GM12878 (cell line): ENCODE measurements at regions not wholly inside any gene's neighbourhood (a gene's known extent, or its start where the extent isn't known, plus 50 kb on each side); places are given as distances from the start of the nearest gene placed in this dataset.

Experiments used
- ATAC-seq: fragments of 200-7000 bp; cut with Tn5 transposase; 3 replicates; pipeline ENCODE4 v1.9.1; 2020; ENCODE audit warnings: mild to moderate bottlenecking, moderate library complexity
- BruUV-seq: library from RNA; stranded (reverse); fragments of 400-500 nt; replicated peaks from 2 replicates; lab custom pipeline; 2021; lab: Mats Ljungman, UMichigan
- CTCF ChIA-PET: fragments of 300-600 bp; sonication (Branson Sonifier 250); formaldehyde crosslinking; extraction: SDS; loops from one replicate; lab custom pipeline; 2021; ENCODE audit warnings: inconsistent platforms; lab: Yijun Ruan, JAX
- POLR2A ChIA-PET: fragments of 350-600 bp; formaldehyde crosslinking; extraction: SDS; loops from one replicate; lab custom pipeline; 2021; ENCODE audit warnings: inconsistent platforms; lab: Charles Lee
- RAD21 ChIA-PET: fragments of 300-600 bp; sonication (Branson Sonifier 250); formaldehyde crosslinking; loops from one replicate; lab custom pipeline; 2023; ENCODE audit warnings: antibody characterized with exemption; ENCODE audit not compliant: unreplicated experiment; lab: Charles Lee
- SMC1A ChIA-PET: fragments of 300-600 bp; sonication (Branson Sonifier 250); formaldehyde crosslinking; loops from one replicate; lab custom pipeline; 2023; ENCODE audit not compliant: unreplicated experiment, uncharacterized antibody; lab: Charles Lee
- DNase-seq: peaks from one replicate; pipeline ENCODE4 v3.0.0-alpha.2; 2011; ENCODE audit warnings: low read depth, low spot score
- FAIRE-seq: peaks from 3 replicates; lab custom pipeline; 2011; peaks lifted over from hg19 to GRCh38; lab: Jason Lieb, UNC
- H2AFZ ChIP-seq: 2 replicates; pipeline ENCODE4 v1.6.0; 2011; ENCODE audit warnings: low read depth, low read length, control low read depth; ENCODE audit not compliant: control insufficient read depth
- H3K27ac ChIP-seq: 2 replicates; pipeline ENCODE4 v1.5.1; 2011; ENCODE audit warnings: control low read depth; ENCODE audit not compliant: control insufficient read depth, insufficient read depth
- H3K27me3 ChIP-seq, 2 experiments: replicated peaks in 1 of 2; 2 replicates each; pipeline versions ENCODE4 v1.6.0 to v1.6.1; 2011; ENCODE audit warnings: low read length in 1 of 2; ENCODE audit not compliant: control insufficient read depth in 2 of 2, insufficient read depth in 2 of 2
- H3K36me3 ChIP-seq, 2 experiments: 2 replicates each; pipeline ENCODE4 v1.5.1; 2011; ENCODE audit warnings: low read length in 1 of 2; ENCODE audit not compliant: control insufficient read depth in 2 of 2, insufficient read depth in 2 of 2
- H3K4me1 ChIP-seq: 2 replicates; pipeline ENCODE4 v1.6.1; 2011; ENCODE audit warnings: mild to moderate bottlenecking, low read length, moderate library complexity, mixed read lengths; ENCODE audit not compliant: control insufficient read depth, insufficient read depth
- H3K4me2 ChIP-seq: 2 replicates; pipeline ENCODE4 v1.6.0; 2011; ENCODE audit warnings: control low read depth; ENCODE audit not compliant: control insufficient read depth, insufficient read depth
- H3K4me3 ChIP-seq: fragments of 200-600 bp; sonication (generic); 2 replicates; pipeline ENCODE4 v1.5.1; 2016
- H3K79me2 ChIP-seq: 2 replicates; pipeline ENCODE4 v1.6.0; 2011; ENCODE audit warnings: low read length; ENCODE audit not compliant: control insufficient read depth, insufficient read depth
- H3K9ac ChIP-seq: 2 replicates; pipeline ENCODE4 v1.8.0; 2011; ENCODE audit warnings: low read length, control low read depth, mixed read lengths; ENCODE audit not compliant: control insufficient read depth, insufficient read depth
- H3K9me3 ChIP-seq: replicated peaks from 3 replicates; pipeline ENCODE4 v1.5.1; 2011; ENCODE audit warnings: mild to moderate bottlenecking, low read length; ENCODE audit not compliant: control insufficient read depth, insufficient read depth
- H4K20me1 ChIP-seq: 2 replicates; pipeline ENCODE4 v1.6.0; 2011; ENCODE audit not compliant: control insufficient read depth, insufficient read depth
- IKZF1 ChIP-seq: fragments of 450-650 bp; conservative IDR thresholded peaks from 2 replicates; pipeline ENCODE4 v1.6.1; 2017; ENCODE audit warnings: antibody characterized with exemption, mild to moderate bottlenecking
- MEF2A ChIP-seq: IDR thresholded peaks from 2 replicates; pipeline ENCODE4 v1.6.1; 2011; ENCODE audit warnings: low read depth, mild to moderate bottlenecking, low read length, moderate library complexity; ENCODE audit not compliant: insufficient read depth
- NRF1 ChIP-seq: conservative IDR thresholded peaks from 2 replicates; pipeline ENCODE4 v1.6.1; 2011; ENCODE audit warnings: mild to moderate bottlenecking, low read depth, low read length, improper control_type of control experiment
- SMC3 ChIP-seq: IDR thresholded peaks from 2 replicates; pipeline ENCODE4 v1.6.1; 2011; ENCODE audit warnings: low read length, improper control_type of control experiment, borderline replicate concordance
- SUZ12 ChIP-seq: fragments of 200-600 bp; sonication (generic); IDR thresholded peaks from one replicate; pipeline ENCODE4 v1.6.1; 2018; ENCODE audit warnings: antibody characterized with exemption, mild to moderate bottlenecking; ENCODE audit not compliant: unreplicated experiment
- TCF3 ChIP-seq: IDR thresholded peaks from 2 replicates; pipeline ENCODE4 v1.6.1; 2012; ENCODE audit warnings: low read depth, mild to moderate bottlenecking, low read length, borderline replicate concordance; ENCODE audit not compliant: insufficient read depth
- USF1 ChIP-seq: IDR thresholded peaks from 2 replicates; pipeline ENCODE4 v1.6.1; 2011; ENCODE audit warnings: borderline replicate concordance, low read depth, mild to moderate bottlenecking, moderate library complexity, mixed read lengths, low read length; ENCODE audit not compliant: insufficient read depth; ENCODE audit errors: extremely low read length
- ZBTB11 ChIP-seq: fragments of 450-650 bp; formaldehyde crosslinking; IDR thresholded peaks from 2 replicates; pipeline ENCODE4 v1.5.0; 2022; ENCODE audit warnings: mild to moderate bottlenecking, missing genetic modification characterization
- WGBS: methylation state at CpG from one replicate; pipeline ENCODE4 v1.1.6; 2016; ENCODE audit warnings: low lambda C conversion rate; ENCODE audit not compliant: insufficient replicate concordance, insufficient coverage; ENCODE audit errors: missing lambda C conversion rate; 5-methylcytosine and 5-hydroxymethylcytosine counted together
- in situ Hi-C: fragments of 300-500 bp; cut with MboI; formaldehyde crosslinking; loops from 9 replicates; pipeline ENCODE4 v1.14.3; 2018; ENCODE audit warnings: mixed read lengths
- intact Hi-C: fragments of 100-400 bp; cut with micrococcal nuclease; formaldehyde crosslinking; loops from one replicate; pipeline ENCODE4 v1.14.2; 2022; ENCODE audit not compliant: unreplicated experiment

GRCh38 chr5:98128271-98128670, 645.2 kb upstream of the RGMB start (continued):
- TF ChIP-seq SUZ12 (no peak), ZBTB11 (no peak)
- TF ChIP-seq, all 136 proteins: peak for 0

GRCh38 chr5:98128846-98129245, 644.6 kb upstream of the RGMB start:
- in situ Hi-C loops (no loop called here), intact Hi-C loops (no loop called here)

More at GRCh38 chr5:98128846-98129245, 644.6 kb upstream of the RGMB start:
- no peak overlapping the region for H3K9ac ChIP-seq
- no peaks in the 10 kb centered on the region for H3K9me3 ChIP-seq
- no peaks in the 10 kb centered on the region for H3K36me3 ChIP-seq
- ChIA-PET SMC1A (interaction anchor here (1.0 to 1.6 kb wide), 3 partner anchors 9 to 24 kb away, joined by 3 to 7 read pairs (median 4); no protein-coding TSS in a partner anchor), CTCF (interaction anchor here (0.6 to 1.4 kb wide), 3 partner anchors 571 to 898 kb away, joined by 3 to 5 read pairs (median 4); no protein-coding TSS in a partner anchor)
- H3K79me2 ChIP-seq: no peaks in the 10 kb centered on the region
- 48% methylated on average over 2 of the region's 2 CpGs for WGBS
- H3K27me3 ChIP-seq: no peaks in the 10 kb centered on the region
- no peak overlapping the region for H3K4me2 ChIP-seq
- H2AFZ ChIP-seq: no peak overlapping the region
- no peak for DNase-seq
- no peak for FAIRE-seq
- no peaks in the 10 kb centered on the region for H3K4me1 ChIP-seq
- no peak overlapping the region for H3K27ac ChIP-seq
- TF ChIP-seq TCF3 (no peak), MEF2A (no peak), IKZF1 (no peak), SMC3 (no peak), USF1 (no peak), NRF1 (no peak)
- TF ChIP-seq, all 136 proteins: peak for 0
- Histone ChIP-seq H4K20me1 (no peaks in the 10 kb centered on the region), H3K4me3 (no peak overlapping the region)
- no TSS peak for BruUV-seq
- POLR2A ChIA-PET: no interaction called here
- RAD21 ChIA-PET: no interaction called here
- ATAC-seq: no peak
